DOHH2 (cell line): ENCODE measurements at regions not wholly inside any gene's neighbourhood (a gene's known extent, or its start where the extent isn't known, plus 50 kb on each side); places are given as distances from the start of the nearest gene placed in this dataset.

ENCODE experiments used
- H3F3A ChIP-seq: fragments of 200-600 bp; sonication (generic), shearing (Covaris generic); 2 replicates; pipeline ENCODE4 v1.6.0; 2016; ENCODE audit warnings: antibody characterized with exemption, mild to moderate bottlenecking; ENCODE audit not compliant: control insufficient read depth, insufficient read depth
- H3K27ac ChIP-seq: fragments of 200-600 bp; sonication (generic); 2 replicates; pipeline ENCODE4 v1.5.1; 2014; ENCODE audit warnings: low read depth, mild to moderate bottlenecking, low read length, moderate library complexity
- H3K27me3 ChIP-seq: fragments of 200-600 bp; sonication (generic); 2 replicates; pipeline ENCODE4 v1.6.1; 2014; ENCODE audit warnings: mild to moderate bottlenecking, low read length, mixed read lengths; ENCODE audit not compliant: control insufficient read depth
- H3K36me3 ChIP-seq: fragments of 200-600 bp; sonication (generic); 2 replicates; pipeline ENCODE4 v1.6.1; 2014; ENCODE audit warnings: mild to moderate bottlenecking, low read length, moderate library complexity, mixed read lengths; ENCODE audit not compliant: control insufficient read depth
- H3K4me1 ChIP-seq: fragments of 200-600 bp; sonication (generic); 2 replicates; pipeline ENCODE4 v1.6.1; 2014; ENCODE audit warnings: mild to moderate bottlenecking, low read length, mixed read lengths; ENCODE audit not compliant: control insufficient read depth
- H3K4me2 ChIP-seq: fragments of 200-600 bp; sonication (generic); 2 replicates; pipeline ENCODE4 v1.6.0; 2014; ENCODE audit warnings: mild to moderate bottlenecking, low read length, moderate library complexity
- H3K4me3 ChIP-seq: fragments of 200-600 bp; sonication (generic); 2 replicates; pipeline ENCODE4 v1.5.1; 2014; ENCODE audit warnings: mild to moderate bottlenecking, low read length, mixed read lengths
- H3K79me2 ChIP-seq: fragments of 200-600 bp; sonication (generic); 2 replicates; pipeline ENCODE4 v1.6.1; 2014; ENCODE audit warnings: mild to moderate bottlenecking, low read length, mixed read lengths; ENCODE audit not compliant: control insufficient read depth
- H3K9me2 ChIP-seq: fragments of 200-600 bp; sonication (generic); replicated peaks from 2 replicates; pipeline ENCODE4 v1.6.1; 2014; ENCODE audit warnings: mild to moderate bottlenecking, low read length, mixed read lengths; ENCODE audit not compliant: control insufficient read depth
- H3K9me3 ChIP-seq: fragments of 200-600 bp; sonication (generic); 2 replicates; pipeline ENCODE4 v1.6.1; 2014; ENCODE audit warnings: antibody characterized with exemption, low read length, mixed read lengths; ENCODE audit not compliant: control insufficient read depth, insufficient read depth
- H4K20me1 ChIP-seq: fragments of 200-600 bp; sonication (generic); 2 replicates; pipeline ENCODE4 v1.6.0; 2014; ENCODE audit warnings: low read depth, mild to moderate bottlenecking, antibody characterized with exemption, low read length, moderate library complexity; ENCODE audit not compliant: control insufficient read depth, insufficient read depth
- CTCF ChIP-seq: fragments of 200-600 bp; sonication (generic); IDR thresholded peaks from one replicate; pipeline ENCODE4 v1.5.1; 2014; ENCODE audit warnings: antibody characterized with exemption, mild to moderate bottlenecking, low read depth, low read length; ENCODE audit not compliant: poor library complexity, severe bottlenecking
- EZH2phosphoT487 ChIP-seq: fragments of 200-600 bp; sonication (generic); IDR thresholded peaks from 2 replicates; pipeline ENCODE4 v1.6.1; 2017; ENCODE audit warnings: borderline replicate concordance, mild to moderate bottlenecking, antibody characterized with exemption, low read length, moderate library complexity, mixed read lengths

- Histone ChIP-seq H3K27ac (no peak overlapping the region), H4K20me1 (no peaks in the 10 kb centered on the region), H3K9me3 (no peaks in the 10 kb centered on the region), H3K79me2 (no peaks in the 10 kb centered on the region), H3K4me2 (no peak overlapping the region), H3K36me3 (no peaks in the 10 kb centered on the region), H3K27me3 (no peaks in the 10 kb centered on the region), H3K4me1 (no peaks in the 10 kb centered on the region), H3K9me2 (no peaks in the 10 kb centered on the region), H3K4me3 (no peak overlapping the region), H3F3A (no peaks in the 10 kb centered on the region)
- TF ChIP-seq EZH2phosphoT487 (no peak), CTCF (no peak)
These were observed 370.5 kb downstream of the MN1 start for GRCh38 chr22:27431081-27431480.

GRCh38 chr22:27431896-27432295 is 369.7 kb downstream of the MN1 start:
- Histone ChIP-seq H3K36me3 (no peaks in the 10 kb centered on the region), H3K9me3 (no peaks in the 10 kb centered on the region), H3K27ac (no peak overlapping the region), H3F3A (no peaks in the 10 kb centered on the region), H3K79me2 (no peaks in the 10 kb centered on the region), H3K4me2 (no peak overlapping the region), H3K27me3 (no peaks in the 10 kb centered on the region), H3K4me3 (no peak overlapping the region), H3K9me2 (no peaks in the 10 kb centered on the region), H3K4me1 (no peaks in the 10 kb centered on the region), H4K20me1 (no peaks in the 10 kb centered on the region)
- TF ChIP-seq CTCF (no peak), EZH2phosphoT487 (no peak)

GRCh38 chr22:27433099-27433498 is 368.5 kb downstream of the MN1 start:
- Histone ChIP-seq H3K36me3 (no peaks in the 10 kb centered on the region), H3K79me2 (no peaks in the 10 kb centered on the region), H3K4me2 (no peak overlapping the region), H3F3A (no peaks in the 10 kb centered on the region), H3K9me2 (no peaks in the 10 kb centered on the region), H3K27ac (no peak overlapping the region), H4K20me1 (no peaks in the 10 kb centered on the region), H3K27me3 (no peaks in the 10 kb centered on the region), H3K9me3 (no peaks in the 10 kb centered on the region), H3K4me1 (no peaks in the 10 kb centered on the region), H3K4me3 (no peak overlapping the region)
- TF ChIP-seq CTCF (no peak), EZH2phosphoT487 (no peak)
